ENCODE measurements at regions not wholly inside any gene's neighbourhood (a gene's known extent, or its start where the extent isn't known, plus 50 kb on each side); places are given as distances from the start of the nearest gene placed in this dataset.

GRCh38 chr5:3142261-3143027 is 391.0 kb upstream of the IRX2 start:
- TF ChIP-seq CTCF (IDR thresholded peaks at IDR 0.05) = no peak
- no peak for TF ChIP-seq BHLHE40 (IDR thresholded peaks at IDR 0.05; ENCODE audit: low read depth, low read length)
- TF ChIP-seq POLR2A (IDR thresholded peaks at IDR 0.05; ENCODE audit: low read length) = no peak
- TF ChIP-seq USF2 (IDR thresholded peaks at IDR 0.05) = no peak
- TF ChIP-seq MYC (IDR thresholded peaks at IDR 0.05; ENCODE audit: borderline replicate concordance, low read length) = no peak
- TF ChIP-seq MAZ (IDR thresholded peaks at IDR 0.05; ENCODE audit: borderline replicate concordance, low read depth, low read length) = no peak
- no peak for TF ChIP-seq KDM5A (IDR thresholded peaks at IDR 0.05)

Measured in A549 (cell line).